HG02798 (cell line): ENCODE measurements at regions not wholly inside any gene's neighbourhood (a gene's known extent, or its start where the extent isn't known, plus 50 kb on each side); places are given as distances from the start of the nearest gene placed in this dataset.
"Not testable (repeated sequence)": the region's sequence is repeated elsewhere in the genome, so short reads cannot be mapped to it uniquely, and the experiment has no call there.

Experiments
- ATAC-seq: cut with Tn5 transposase; IDR thresholded peaks from one replicate; pipeline ENCODE4 v1.9.1; 2021; ENCODE audit warnings: mild to moderate bottlenecking; ENCODE audit not compliant: unreplicated experiment, poor library complexity

DNA sequence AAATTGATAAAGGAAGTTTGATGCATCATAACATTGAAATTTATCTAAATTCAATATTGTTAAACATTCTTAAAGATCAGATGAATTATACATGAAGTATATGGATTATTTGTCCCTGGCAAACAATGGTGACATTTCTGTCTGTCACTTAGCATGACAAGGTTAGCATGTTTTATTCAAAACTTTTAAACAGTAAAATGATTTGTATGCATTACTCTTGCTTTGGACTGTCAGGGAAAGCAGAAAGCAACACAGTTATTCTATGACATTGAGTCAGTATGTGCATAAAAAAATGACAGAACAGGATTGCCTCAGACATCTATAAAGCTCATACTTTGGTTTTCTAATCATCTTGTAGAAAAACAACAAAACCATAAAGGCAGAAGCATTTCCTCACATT, 193.7 kb downstream of the IZUMO3 start:
- ATAC-seq: no peak

DNA sequence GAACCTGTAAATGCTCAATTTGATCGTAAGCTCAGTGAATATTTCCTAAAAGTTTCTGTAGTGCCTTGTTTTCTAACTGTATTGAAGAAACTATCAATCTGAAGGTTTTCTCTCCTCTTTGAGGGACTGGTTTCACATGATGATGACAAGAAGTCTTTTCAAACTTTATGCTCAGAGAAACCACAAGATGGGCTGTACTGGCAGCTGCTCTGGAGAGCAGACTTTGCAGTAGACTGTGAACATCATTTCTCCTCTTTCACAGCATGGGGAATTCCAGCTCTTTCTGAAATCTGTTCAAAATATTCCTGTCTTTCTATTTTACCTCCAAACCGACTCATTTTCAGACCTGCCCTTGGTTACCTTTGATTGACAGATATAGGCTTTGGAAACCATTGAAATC, 194.4 kb downstream of the IZUMO3 start:
- ATAC-seq: no peak

DNA sequence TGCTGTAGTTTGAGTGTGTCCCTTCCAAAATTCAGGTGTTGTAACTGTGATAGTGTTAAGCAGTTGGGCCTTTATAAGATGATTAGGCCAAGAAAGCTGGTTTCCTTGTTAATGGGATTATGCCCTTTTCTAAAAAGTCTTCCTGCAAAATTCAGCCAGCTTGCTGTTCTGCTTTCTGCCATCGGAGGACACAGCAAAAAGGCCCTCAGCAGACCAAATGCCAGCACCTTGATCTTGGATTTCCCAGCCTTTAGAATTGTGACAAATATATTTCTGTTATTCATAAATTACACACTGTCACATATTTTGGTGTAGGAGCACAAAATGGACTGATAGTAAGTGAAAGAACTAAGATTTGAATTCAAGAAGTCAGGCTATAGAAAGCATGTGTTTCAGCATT, 203.2 kb downstream of the IZUMO3 start:
- no peak for ATAC-seq

DNA sequence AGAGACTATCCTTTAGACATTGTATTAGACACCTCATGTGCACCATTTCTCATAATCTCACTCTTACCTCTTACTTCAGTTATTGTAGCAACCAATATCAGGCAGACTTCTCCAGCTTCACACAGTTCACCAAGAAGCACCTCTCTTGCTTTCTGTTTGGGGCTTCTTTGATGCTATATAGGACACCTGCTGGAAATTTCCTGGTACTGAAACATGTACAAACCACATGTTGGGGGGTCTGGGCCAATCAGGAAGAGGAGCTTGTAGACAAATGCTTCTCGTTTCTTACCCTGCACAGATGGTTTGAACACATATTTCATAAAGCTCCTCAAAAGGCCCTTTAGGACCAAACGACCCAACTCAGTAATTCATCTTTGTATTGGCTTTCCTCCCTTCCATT, 212.1 kb downstream of the IZUMO3 start:
- no peak for ATAC-seq

DNA sequence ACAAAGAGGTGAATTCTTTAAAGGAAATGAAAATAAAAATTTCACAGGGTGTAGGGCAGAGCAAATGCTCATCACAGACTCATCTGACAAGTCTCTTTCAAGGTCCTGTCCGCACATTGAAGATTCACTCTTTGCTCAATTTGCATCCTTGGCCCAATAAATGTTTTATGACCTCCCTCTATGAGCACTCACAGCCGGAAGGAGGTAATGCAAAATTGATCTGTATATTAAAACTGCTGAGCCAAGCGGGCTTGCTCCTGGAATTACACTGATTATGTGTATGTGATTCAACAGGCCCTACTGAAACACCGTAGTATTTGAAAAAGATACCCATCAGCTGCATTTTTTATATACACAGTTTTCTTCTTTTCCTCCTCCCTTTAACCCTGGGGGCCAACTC, 246.8 kb downstream of the IZUMO3 start:
- ATAC-seq: no peak

DNA sequence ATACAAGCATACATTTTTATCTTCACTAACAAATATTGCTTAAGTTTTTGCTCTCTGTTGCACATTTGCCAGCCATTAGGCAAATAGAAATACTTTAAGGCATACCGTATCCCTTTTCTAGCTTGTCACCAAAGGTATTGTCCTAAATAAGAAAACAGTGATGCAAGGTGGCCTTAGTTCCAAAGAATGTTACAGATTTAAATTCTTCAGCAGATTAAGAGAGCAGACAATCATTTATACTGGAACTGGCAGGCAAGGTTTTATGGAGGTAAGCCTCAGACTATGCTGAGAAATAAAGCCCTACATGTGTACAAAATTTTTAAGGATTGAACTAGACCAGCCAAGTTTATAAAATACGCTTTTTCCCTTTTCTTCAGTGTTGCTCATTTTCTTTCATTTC, 247.8 kb downstream of the IZUMO3 start:
- ATAC-seq: no peak

DNA sequence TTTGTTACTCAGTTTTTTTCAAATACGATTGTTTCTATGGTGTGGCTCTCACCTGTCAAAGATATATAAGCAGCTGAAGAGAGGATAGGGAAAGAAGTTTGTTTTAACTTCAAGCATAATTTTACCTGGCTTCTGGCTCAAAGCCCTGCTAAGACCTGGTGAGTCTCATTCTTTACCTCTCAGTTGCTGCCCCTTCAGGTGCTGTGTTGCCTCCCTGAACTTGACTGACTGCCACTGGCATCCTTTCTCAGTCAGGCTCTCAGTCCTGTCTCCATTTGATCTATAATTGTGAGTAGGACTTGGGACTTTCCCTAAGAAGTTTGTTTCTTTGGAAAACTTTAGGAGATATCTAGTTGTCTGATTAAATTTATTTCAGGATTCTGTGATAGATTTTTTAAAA, 249.6 kb downstream of the IZUMO3 start:
- no peak for ATAC-seq

DNA sequence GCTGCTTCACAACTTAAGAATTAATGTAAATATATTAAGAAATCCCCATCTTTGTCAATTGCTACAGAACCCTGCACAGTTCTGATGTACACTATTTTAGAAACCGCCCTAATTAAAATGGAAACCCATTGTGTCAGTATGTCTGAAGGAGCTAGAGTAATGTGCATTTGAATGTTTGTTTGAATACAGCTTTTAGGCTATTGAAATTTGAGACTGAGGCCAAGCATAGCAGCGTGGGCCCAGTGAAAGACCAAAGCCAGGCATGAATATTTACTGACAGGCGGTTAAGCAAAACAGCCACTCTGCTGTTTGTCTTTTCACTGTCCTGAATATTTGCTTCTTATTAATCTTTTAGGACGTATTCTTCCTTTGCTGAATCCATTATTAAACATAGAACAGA, 252.3 kb downstream of the IZUMO3 start:
- ATAC-seq: no peak

DNA sequence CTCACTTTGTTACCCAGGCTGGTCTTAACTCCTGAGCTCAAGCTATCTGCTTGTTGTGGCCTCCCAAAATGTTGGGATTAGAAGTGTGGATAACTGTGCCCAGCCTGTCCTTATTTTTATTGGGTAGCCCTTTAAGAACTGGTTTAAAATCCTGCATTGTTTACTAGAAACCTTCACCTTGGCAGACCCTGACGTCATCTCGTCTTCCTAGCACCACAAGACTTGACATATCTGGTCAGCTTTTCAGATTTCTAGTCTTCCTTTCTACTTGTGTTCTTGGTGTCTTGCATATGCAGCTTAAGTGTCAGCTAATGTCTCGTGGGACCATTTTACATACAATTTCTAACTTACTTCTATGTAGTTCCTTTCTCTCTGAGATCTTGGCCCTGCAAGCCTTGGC, 258.9 kb downstream of the IZUMO3 start:
- no peak for ATAC-seq

DNA sequence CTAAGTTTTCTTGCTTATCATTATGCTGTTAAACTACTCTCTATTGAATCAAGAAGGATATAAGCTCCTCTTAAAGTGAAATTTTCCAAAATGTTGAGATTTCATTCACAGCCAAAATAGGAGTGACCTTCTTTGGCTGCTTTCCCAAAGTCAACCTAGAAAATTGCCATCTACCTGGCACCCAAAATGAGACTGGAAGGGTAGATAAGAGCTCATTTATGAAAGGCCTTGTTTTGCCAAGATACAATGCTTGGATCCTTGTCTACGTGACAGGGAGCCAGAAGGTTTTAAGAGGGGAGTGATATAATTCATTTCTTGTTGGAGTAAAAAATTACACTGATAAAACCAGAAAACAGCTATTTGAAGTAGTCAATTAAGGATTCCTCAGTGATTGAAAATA, 287.1 kb downstream of the IZUMO3 start:
- no peak for ATAC-seq

DNA sequence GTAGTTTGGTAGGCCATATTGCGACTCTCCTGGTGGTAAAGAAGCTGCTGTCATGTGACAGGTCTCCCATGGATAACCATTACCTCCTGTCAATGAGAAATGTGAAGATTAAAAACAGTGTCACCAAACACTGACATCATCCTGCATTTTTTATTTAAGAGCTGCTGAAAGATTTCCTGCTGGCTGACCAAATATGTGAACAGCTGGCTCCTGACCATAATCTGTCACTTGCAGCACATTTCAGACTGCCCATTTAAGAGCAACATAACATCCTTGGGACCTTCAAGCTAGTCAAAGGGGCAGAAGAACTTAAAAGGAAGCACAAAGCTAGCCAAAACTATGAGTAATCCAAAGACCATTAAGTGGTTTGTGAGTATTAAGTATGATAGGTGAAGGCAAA, 288.0 kb downstream of the IZUMO3 start:
- ATAC-seq: no peak

DNA sequence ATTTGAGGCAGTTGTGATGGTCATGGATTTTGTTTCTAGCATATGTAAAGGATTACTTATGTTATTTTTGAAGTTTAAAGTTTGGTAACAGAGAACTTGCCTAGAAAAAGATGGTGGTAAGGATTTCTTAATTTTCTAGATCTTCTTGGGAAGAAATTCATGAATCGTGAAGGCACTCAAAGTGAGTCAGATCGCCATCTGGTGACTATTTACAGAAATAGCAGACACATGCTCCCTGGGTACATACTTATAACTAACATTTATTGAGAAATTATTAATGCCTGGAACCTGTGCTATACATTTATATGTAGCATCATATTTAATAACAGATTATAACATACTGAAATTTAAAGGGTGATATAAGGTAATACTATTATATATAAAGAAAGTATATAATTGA, 299.7 kb downstream of the IZUMO3 start:
- ATAC-seq: no peak

DNA sequence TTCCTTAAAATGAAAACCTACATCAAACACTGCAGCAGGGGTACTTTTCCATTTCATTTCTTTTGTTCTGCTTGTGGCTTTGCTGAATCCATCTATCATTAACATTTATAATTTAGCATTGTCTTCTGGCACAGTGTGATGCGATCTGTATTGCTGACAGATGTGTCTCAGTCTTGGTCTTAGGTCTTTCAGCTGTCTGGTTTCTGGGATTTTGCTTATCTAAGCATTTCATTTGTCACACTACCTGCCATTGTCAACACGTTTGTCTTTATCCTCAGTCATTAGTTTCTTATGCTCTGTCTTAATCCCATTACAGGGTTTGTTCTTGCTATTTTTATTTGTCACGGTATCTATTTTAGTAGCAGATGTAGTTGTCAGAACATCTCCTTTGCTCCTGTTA, 303.1 kb downstream of the IZUMO3 start:
- ATAC-seq: no peak

DNA sequence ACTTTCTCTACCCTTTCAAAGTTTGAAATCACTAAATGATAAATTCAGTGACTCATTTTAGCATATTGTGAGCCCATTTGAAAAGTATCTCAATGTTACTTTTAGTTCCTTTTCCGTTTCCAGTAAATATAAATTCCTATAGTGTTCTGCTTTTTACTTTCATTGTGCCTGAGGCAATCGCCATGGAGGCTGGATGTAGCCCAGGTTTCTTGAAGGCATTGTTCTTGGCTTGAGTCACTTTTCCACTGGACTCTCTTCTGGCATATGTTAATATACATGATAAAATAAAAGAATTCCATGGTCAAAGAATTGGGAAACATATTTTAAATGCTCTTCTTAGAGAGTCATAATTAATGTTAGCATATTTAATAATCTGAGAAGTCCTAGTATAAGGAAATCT, 327.0 kb downstream of the IZUMO3 start:
- ATAC-seq: no peak

DNA sequence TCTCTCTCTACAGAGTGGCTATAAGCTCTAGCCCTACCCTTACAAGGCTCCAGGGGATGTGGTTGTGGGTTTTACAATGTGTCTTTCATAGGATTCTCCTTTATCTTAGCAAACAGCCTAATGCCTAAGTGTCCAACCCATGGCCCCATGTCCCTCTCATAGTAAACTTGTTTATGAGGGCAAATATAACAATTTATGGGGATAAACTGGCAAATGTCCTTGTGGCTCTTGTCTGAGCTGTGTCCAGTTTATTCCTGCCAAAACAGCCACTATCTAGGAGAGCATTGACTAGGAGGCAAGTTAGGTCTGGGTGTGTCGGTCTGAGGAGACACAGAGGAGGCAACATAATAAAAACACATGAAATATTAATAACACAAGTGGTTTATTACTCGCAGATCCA, 335.1 kb downstream of the IZUMO3 start:
- ATAC-seq: no peak

DNA sequence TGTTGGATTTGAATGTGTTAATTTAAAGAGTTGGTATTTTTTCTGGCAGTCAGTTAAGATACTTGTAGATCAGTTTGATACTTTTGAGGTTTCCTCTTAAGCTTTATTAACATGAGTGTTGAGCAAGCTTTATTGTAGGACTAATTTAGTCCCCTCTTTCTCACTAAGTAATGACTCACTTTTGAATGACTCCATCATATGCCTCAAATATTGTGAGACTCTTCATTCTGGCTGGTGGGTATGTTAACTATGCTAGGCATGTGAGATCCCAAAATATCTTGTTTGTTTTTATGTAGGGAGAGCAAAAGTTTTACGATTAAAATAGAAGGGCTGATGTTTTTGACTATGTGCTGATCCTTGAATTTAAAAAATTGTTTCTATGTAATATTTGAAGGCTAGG, 355.7 kb downstream of the IZUMO3 start:
- no peak for ATAC-seq

DNA sequence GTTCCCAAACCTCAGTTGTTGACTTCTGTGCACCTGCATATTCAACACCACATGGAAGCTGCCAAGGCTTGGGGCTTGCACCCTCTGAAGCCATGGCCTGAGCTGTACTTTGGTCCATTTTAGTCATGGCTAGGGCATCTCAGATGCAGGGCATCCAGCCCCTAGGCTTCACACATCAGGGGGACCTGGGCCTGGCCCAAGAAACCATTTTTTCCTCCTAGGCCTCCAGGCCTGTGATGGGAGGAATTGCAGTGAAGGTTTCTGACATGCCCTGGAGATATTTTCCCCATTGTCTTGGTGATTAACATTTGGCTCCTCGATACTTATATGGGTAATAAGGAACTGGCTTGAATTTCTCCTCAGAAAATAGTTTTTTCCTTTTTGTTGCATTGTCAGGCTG, 354.5 kb upstream of the ELAVL2 start:
- not testable (repeated sequence) for ATAC-seq

DNA sequence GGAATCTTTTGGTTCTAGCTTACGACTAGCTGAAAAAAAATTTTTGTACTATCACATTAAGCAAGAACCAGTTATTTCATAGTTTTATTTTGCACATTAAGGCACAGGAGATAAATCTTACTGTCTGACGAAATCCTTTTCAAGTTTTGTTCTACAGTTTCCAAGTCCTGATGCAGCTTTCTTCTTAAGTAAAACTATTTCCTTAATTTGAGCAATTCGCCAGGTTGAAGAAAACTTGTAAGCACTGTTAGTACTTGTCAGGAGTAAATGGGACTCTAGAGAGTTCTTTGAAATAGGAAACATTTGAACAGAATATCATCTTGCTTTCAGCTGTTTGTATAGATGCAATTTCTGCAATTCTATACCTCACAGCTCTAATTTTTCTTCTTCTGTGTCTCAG, 318.8 kb upstream of the ELAVL2 start:
- no peak for ATAC-seq

DNA sequence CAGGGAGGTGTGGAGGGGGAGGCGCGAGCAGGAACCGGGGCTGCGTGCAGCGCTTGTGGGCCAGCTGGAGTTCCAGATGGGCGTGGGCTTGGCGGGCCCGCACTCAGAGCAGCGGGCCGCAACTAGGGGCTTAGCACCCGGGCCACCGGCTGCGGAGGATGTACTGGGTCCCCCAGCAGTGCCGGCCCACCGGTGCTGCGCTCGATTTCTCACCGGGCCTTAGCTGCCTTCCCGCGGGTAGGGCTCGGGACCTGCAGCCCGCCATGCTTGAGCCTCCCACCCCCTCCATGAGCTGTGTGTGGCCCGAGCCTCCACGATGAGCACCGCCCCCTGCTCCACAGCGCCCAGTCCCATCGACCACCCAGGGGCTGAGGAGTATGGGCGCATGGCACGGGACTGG, 309.0 kb upstream of the ELAVL2 start:
- not testable (repeated sequence) for ATAC-seq

DNA sequence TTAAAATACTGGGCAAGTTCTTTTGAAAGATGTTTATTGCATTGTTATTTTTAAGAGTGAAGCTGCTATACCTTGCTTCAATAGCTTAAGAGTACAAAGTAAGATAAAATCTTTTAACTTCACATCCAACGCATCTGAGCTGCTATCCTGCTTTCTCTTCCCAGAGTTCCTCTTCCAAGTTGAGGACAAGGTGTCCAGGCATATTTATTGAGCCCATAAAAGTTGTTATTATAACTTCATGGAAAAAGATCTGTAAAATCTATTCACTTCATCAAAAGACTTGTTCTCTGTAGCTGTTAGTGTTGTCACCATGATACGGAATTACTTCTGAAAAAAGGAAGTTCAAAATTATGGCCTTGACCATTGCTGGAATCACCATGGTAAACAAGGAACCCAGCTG, 306.2 kb upstream of the ELAVL2 start:
- ATAC-seq: no peak

DNA sequence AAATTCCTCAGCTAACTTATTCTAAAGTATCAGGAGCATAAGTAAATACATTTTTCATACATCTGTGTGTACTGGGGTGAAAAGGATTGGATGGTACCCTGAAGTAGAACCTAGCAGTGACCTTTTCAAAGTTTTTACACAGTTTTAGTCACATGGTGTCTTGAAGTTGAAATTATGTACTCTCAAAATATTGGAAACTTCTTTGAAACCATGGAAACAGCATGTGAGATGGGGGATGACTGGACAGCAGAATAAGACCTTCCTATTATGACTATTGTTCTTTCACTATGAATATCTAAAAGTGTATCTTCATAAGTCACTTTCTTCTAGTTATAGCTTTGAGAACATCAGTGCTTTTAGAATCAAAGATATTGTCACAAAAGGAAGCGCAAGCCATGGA, 301.5 kb upstream of the ELAVL2 start:
- ATAC-seq: no peak

DNA sequence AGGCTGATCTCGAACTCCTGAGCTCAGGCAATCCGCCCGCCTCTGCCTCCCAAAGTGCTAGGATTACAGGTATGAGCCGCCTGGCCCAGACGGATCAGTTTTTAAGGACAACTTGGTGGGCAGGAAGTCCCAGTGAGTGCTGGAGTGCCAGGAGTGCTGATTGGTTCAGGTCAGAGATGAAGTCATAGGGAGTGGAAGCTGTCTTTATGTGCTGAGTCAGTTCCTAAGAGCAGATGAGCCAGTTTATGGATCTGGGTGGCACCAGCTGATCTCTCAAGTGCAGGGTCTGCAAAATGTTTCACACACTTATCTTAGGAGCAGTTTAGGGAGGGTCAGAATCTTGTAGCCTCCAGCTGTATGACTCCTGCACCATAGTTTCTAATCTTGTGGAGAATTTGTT, 292.1 kb upstream of the ELAVL2 start:
- ATAC-seq: no peak

DNA sequence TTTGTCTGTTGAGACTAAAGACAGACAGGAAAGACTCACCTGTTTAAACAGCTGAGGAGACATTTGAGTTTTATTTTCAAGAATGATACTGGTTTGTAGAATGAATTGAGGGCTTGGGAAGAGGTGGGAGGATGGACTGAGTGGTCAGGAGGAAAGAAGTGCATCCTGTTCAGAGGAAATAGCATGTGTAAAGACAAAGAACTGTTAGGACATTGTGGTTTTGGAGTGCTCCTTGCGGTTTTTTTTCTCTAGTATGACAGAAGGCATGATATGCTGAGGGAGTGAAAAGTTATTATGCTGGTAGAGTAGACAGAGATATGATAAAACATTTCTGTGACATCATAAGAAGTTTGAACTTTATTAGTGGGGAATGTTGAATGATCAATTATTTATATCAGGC, 270.7 kb upstream of the ELAVL2 start:
- no peak for ATAC-seq

DNA sequence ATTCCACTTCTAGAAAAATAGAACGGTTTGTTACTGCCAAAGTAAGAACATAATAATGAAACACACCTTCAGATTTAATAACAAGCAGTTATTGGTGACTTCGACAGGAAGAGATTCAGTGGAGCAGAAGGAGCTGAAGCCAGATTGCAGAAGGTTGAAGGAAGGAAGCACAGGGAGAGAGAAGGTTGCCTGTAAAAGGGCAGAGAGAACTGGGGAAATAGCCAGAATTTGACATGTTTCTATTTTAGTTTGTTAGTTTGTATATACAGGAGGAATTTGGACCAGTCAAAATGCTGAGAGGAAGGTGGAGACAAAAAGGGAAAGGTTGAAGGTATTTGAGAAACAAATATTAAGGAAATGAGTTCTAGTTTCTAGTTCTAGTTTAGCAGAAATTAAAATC, 269.2 kb upstream of the ELAVL2 start:
- ATAC-seq: no peak
